Lower leg skin (tissue), 4 donors: ENCODE measurements at regions not wholly inside any gene's neighbourhood (a gene's known extent, or its start where the extent isn't known, plus 50 kb on each side); places are given as distances from the start of the nearest gene placed in this dataset.

Experiments
- DNase-seq, 2 donors: peaks; one replicate each; pipeline ENCODE4 v3.0.0-alpha.2; 2019; ENCODE audit warnings: low spot score in 2 of 2
- H3K4me3 ChIP-seq: fragments of 200-600 bp; sonication (generic); 2 replicates; pipeline ENCODE4 v1.5.1; 2017; ENCODE audit warnings: mild to moderate bottlenecking, low read depth; ENCODE audit not compliant: poor library complexity, severe bottlenecking
- POLR2A ChIP-seq, 2 donors: fragments of 450-650 bp; IDR thresholded peaks; one replicate each; pipeline ENCODE4 v1.6.1; 2016 to 2017; ENCODE audit warnings: antibody characterized with exemption in 2 of 2, mild to moderate bottlenecking in 1 of 2, moderate library complexity in 1 of 2
- WGBS, 2 donors: methylation state at CpG; one replicate each; pipeline ENCODE4 v1.1.5; 2018; 5-methylcytosine and 5-hydroxymethylcytosine counted together
- intact Hi-C: fragments of 100-400 bp; cut with DNase I; formaldehyde crosslinking; loops from one replicate; pipeline ENCODE4 v1.15.0; 2023; ENCODE audit warnings: low total_unique reads
- TF ChIP-seq, protein P1 (sequence below), 3 donors: fragments of 450-650 bp; IDR thresholded peaks; one replicate each; pipeline ENCODE4 v1.5.1; 2016; ENCODE audit warnings: antibody characterized with exemption in 3 of 3, mild to moderate bottlenecking in 3 of 3, moderate library complexity in 2 of 3

GRCh38 chr4:136793848-136794247 is 738.4 kb downstream of the PCDH18 start:
- intact Hi-C loops: no loop called here
- DNase-seq: no peak
- 74 to 75% methylated on average over 4 of the region's 4 CpGs for WGBS, 2 donors
- no peak for TF ChIP-seq POLR2A (IDR thresholded peaks at IDR 0.05)
- TF ChIP-seq, protein P1, sequence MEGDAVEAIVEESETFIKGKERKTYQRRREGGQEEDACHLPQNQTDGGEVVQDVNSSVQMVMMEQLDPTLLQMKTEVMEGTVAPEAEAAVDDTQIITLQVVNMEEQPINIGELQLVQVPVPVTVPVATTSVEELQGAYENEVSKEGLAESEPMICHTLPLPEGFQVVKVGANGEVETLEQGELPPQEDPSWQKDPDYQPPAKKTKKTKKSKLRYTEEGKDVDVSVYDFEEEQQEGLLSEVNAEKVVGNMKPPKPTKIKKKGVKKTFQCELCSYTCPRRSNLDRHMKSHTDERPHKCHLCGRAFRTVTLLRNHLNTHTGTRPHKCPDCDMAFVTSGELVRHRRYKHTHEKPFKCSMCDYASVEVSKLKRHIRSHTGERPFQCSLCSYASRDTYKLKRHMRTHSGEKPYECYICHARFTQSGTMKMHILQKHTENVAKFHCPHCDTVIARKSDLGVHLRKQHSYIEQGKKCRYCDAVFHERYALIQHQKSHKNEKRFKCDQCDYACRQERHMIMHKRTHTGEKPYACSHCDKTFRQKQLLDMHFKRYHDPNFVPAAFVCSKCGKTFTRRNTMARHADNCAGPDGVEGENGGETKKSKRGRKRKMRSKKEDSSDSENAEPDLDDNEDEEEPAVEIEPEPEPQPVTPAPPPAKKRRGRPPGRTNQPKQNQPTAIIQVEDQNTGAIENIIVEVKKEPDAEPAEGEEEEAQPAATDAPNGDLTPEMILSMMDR (IDR thresholded peaks at IDR 0.05): no peak
- H3K4me3 ChIP-seq: no peak overlapping the region

DNA sequence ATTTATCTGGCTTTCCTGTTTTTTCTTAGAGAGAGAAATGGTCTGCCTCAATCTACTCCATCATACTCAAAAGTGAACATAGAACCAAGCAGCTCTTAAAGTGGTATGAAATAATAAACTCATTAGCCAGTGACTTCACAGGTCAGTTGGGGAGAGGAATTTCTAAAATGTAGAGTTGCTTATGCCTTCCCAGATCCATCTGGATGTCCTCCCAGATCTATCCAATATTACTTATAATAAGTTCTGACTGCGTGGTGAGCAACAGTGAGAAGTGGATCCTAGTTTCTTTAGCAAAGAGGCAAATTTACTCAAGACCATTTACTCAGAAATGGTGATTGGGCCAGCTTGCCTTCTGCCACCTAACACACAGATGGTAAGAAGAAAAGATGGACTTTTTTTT is 748.0 kb downstream of the PCDH18 start:
- TF ChIP-seq, protein P1 (IDR thresholded peaks at IDR 0.05): no peak
- intact Hi-C loops: no loop called here
- DNase-seq: no peak
- 85 to 90% methylated on average over 1 of the region's 1 CpG for WGBS, 2 donors
- no peak overlapping the region for H3K4me3 ChIP-seq

DNA sequence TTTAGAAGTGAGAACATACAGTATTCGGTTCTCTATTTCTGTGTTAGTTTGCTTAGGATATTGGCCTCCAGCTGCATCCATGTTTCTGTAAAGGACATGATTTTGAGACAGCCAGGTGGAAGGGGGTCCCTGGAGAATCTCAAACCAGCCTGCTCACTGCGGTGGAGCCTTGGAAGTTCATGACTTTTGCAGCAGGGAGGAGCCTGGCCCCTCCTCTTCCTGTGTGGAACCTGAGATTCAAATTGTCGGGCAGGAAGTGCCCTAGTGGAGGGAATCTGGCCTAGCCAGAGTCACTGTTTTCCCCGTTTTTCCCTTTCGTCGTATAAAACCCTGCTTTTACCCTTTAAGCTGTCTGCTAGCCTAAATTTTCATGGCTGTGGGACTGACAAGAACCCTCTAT is 762.6 kb downstream of the PCDH18 start:
- no peak overlapping the region for H3K4me3 ChIP-seq
- intact Hi-C loops: no loop called here
- WGBS, 2 donors: 90 to 95% methylated on average over 6 of the region's 6 CpGs
- TF ChIP-seq POLR2A (IDR thresholded peaks at IDR 0.05): no peak
- TF ChIP-seq, protein P1 (IDR thresholded peaks at IDR 0.05): no peak
- no peak for DNase-seq

DNA sequence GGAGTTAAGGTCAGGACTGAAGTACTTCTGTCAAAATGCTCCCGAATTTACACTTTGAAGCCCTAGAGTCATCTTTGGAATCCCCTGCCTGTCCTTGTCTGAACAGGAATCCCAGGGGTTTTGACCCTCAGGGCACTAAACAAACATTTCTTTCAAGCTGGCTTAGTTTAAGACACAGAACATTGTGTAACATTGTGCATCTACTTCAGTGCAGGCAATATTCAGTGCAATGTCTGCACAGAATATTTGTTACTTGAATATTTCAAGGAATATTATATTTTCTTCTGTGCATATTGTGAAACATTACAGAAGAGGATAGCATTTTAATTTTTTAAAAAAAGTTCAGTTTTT is 763.4 kb downstream of the PCDH18 start:
- no peak for TF ChIP-seq POLR2A (IDR thresholded peaks at IDR 0.05)
- TF ChIP-seq, protein P1 (IDR thresholded peaks at IDR 0.05): no peak
- DNase-seq: no peak
- intact Hi-C loops: no loop called here
- 9 to 20% methylated on average over 1 of the region's 1 CpG for WGBS, 2 donors
- no peak overlapping the region for H3K4me3 ChIP-seq

DNA sequence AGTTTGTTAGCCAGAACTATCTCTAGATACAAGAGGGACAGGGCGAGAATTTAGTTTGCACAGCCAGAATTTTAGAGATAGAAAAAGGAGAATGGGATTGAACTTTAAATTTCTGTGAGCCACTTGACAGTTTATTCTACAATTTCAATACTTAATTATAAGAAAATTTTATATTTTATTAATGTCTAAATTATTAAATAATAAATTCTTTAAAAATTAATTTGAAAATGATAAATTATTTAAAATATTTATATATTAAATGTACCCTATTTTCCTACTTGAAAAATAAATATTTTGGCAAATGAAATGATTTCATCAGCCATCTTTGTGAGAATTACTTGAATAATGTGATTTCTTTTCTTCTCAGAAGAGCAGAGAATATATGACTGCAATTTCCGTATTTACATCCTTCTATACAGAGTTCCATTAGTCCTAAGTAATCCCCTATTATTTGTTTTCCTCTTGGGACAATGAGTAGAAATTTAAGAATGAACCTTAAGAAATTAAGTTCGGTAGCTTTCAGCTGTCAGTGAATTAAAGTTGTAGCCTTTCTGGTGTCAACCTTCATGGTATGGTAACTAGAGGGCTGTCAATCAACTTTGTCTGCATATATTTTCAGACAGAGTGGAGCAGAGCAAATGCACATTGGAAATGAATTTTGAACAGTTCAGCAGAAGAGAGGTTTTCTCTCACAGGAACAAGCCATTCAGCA is 763.9 kb downstream of the PCDH18 start:
- DNase-seq: no peak
- intact Hi-C loops: no loop called here
- no peak overlapping the region for H3K4me3 ChIP-seq
- 56 to 58% methylated on average over 3 of the region's 3 CpGs for WGBS, 2 donors
- TF ChIP-seq POLR2A (IDR thresholded peaks at IDR 0.05): no peak
- TF ChIP-seq, protein P1 (IDR thresholded peaks at IDR 0.05): no peak

DNA sequence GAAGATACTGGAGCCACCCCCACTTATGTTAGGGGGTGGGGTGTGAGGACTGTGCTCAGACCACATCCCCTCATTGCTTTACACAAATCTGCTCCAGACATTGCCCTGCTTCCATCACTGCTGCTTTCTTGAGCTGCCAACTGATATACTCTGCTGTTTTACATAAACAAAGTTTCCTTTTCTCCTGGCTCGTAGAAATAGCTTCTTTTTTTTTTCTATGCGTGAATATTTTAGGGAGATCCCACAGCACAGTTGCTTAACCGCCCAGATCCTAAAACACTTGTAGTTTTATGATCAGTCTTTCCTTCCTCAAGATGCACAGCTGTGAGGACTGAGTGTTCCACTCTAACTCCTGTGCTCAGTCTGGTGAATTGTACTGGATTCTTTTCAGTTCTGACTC is 768.4 kb downstream of the PCDH18 start:
- intact Hi-C loops: no loop called here
- H3K4me3 ChIP-seq: no peak overlapping the region
- 54 to 57% methylated on average over 3 of the region's 3 CpGs for WGBS, 2 donors
- DNase-seq: no peak
- TF ChIP-seq POLR2A (IDR thresholded peaks at IDR 0.05): no peak
- TF ChIP-seq, protein P1 (IDR thresholded peaks at IDR 0.05): no peak
